GM20000 (cell line): ENCODE measurements at regions not wholly inside any gene's neighbourhood (a gene's known extent, or its start where the extent isn't known, plus 50 kb on each side); places are given as distances from the start of the nearest gene placed in this dataset.

ENCODE experiments used
- DNase-seq: peaks from one replicate; pipeline ENCODE4 v3.0.0; 2012; ENCODE audit warnings: low spot score
- CTCF ChIP-seq: IDR thresholded peaks from 2 replicates; pipeline ENCODE4 v1.5.1; 2012; ENCODE audit warnings: mild to moderate bottlenecking, control low read depth; ENCODE audit errors: extremely low read depth, missing control alignments

GRCh38 chr2:14684516-14684915, 52.0 kb downstream of the LRATD1 start:
- TF ChIP-seq CTCF, result no peak

GRCh38 chr2:14690926-14691325, 58.4 kb downstream of the LRATD1 start:
- no peak for DNase-seq
- no peak for TF ChIP-seq CTCF

More at GRCh38 chr2:14684516-14684915, 52.0 kb downstream of the LRATD1 start:
- DNase-seq, result no peak

- DNase-seq, result no peak
- TF ChIP-seq CTCF, result no peak
Observed at GRCh38 chr2:14693874-14694273, 61.4 kb downstream of the LRATD1 start.

- DNase-seq, result no peak
- TF ChIP-seq CTCF, result no peak
Observed at GRCh38 chr2:14700753-14701152, 68.2 kb downstream of the LRATD1 start.

- no peak for DNase-seq
Observed at GRCh38 chr2:14702258-14702657, 69.7 kb downstream of the LRATD1 start.

GRCh38 chr2:14706201-14706600, 73.7 kb downstream of the LRATD1 start:
- no peak for DNase-seq
- no peak for TF ChIP-seq CTCF

More at GRCh38 chr2:14702258-14702657, 69.7 kb downstream of the LRATD1 start:
- TF ChIP-seq CTCF, result no peak

- DNase-seq, result no peak
- no peak for TF ChIP-seq CTCF
Observed at GRCh38 chr2:14712111-14712510, 79.6 kb downstream of the LRATD1 start.
